BE2C (cell line): ENCODE measurements at regions not wholly inside any gene's neighbourhood (a gene's known extent, or its start where the extent isn't known, plus 50 kb on each side); places are given as distances from the start of the nearest gene placed in this dataset.

Source experiments
- DNase-seq: peaks from one replicate; pipeline ENCODE4 v3.0.0-alpha.2; 2020
- H3K27me3 ChIP-seq: fragments of 250-450 bp; sonication (Bioruptor Pico); 2 replicates; pipeline ENCODE4 v1.5.1; 2020; ENCODE audit warnings: mild to moderate bottlenecking
- H3K36me3 ChIP-seq: fragments of 250-450 bp; sonication (Bioruptor Pico); 2 replicates; pipeline ENCODE4 v1.5.1; 2020; ENCODE audit warnings: mild to moderate bottlenecking
- H3K4me1 ChIP-seq: fragments of 250-450 bp; sonication (Bioruptor Pico); 2 replicates; pipeline ENCODE4 v1.5.1; 2020
- H3K4me3 ChIP-seq: 2 replicates; pipeline ENCODE4 v1.5.1; 2011; ENCODE audit warnings: low read depth, low read length
- H3K9me3 ChIP-seq: fragments of 250-450 bp; sonication (Bioruptor Pico); 2 replicates; pipeline ENCODE4 v1.5.1; 2020
- TF ChIP-seq, protein P1 (sequence below): IDR thresholded peaks from 2 replicates; pipeline ENCODE4 v1.5.1; 2012; ENCODE audit warnings: mild to moderate bottlenecking, low read depth, low read length

DNA sequence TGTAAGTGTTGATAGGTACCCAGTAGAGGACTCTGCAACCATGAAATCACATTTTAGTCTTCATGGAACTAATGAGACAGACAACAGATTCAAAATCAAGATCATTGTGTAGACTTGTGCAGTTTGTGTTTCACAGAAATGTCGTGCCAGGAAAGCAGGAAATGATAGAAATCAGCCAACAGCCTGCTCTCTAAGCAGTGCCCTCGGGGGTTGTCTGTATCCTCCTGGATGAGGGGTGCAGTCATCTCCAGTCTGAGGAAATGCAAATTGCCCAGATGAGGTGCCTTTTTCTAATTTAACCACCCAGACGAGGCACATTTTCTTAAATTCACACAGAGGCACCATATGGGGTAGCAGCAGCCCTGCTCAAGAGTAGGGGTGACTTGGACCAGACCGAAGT lies 663.1 kb downstream of the XIRP2 start:
- Histone ChIP-seq H3K36me3 (no peaks in the 10 kb centered on the region), H3K9me3 (no peaks in the 10 kb centered on the region), H3K4me3 (no peak overlapping the region), H3K27me3 (no peaks in the 10 kb centered on the region), H3K4me1 (no peaks in the 10 kb centered on the region)
- DNase-seq: no peak
- TF ChIP-seq, protein P1, sequence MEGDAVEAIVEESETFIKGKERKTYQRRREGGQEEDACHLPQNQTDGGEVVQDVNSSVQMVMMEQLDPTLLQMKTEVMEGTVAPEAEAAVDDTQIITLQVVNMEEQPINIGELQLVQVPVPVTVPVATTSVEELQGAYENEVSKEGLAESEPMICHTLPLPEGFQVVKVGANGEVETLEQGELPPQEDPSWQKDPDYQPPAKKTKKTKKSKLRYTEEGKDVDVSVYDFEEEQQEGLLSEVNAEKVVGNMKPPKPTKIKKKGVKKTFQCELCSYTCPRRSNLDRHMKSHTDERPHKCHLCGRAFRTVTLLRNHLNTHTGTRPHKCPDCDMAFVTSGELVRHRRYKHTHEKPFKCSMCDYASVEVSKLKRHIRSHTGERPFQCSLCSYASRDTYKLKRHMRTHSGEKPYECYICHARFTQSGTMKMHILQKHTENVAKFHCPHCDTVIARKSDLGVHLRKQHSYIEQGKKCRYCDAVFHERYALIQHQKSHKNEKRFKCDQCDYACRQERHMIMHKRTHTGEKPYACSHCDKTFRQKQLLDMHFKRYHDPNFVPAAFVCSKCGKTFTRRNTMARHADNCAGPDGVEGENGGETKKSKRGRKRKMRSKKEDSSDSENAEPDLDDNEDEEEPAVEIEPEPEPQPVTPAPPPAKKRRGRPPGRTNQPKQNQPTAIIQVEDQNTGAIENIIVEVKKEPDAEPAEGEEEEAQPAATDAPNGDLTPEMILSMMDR: no peak

GRCh38 chr2:167550448-167550847 lies 662.2 kb downstream of the XIRP2 start:
- Histone ChIP-seq H3K27me3 (no peaks in the 10 kb centered on the region), H3K4me1 (no peaks in the 10 kb centered on the region), H3K9me3 (no peaks in the 10 kb centered on the region), H3K4me3 (no peak overlapping the region), H3K36me3 (no peaks in the 10 kb centered on the region)
- no peak for DNase-seq
- TF ChIP-seq, protein P1: peak; percentile 39

DNA sequence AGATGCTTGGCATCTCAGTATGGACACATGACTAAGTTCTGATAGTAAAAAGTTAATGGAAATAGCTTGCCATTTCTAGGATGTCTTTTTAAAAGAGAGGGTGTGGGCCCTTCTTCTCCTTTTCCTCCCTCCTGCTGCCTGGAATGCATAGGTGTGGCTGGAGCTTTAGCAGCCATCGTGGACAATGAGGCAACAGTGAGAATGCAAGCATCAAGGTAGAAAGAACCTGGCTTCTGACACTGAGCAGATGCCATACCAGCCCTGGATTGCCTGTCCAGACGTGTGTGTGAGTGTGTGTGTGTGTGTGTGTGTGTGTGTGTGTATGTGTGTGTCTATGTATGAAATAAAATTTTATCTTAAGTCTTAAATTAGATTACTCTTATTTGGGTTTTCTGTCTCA lies 660.1 kb downstream of the XIRP2 start:
- TF ChIP-seq, protein P1: no peak
- Histone ChIP-seq H3K9me3 (no peaks in the 10 kb centered on the region), H3K4me1 (no peaks in the 10 kb centered on the region), H3K4me3 (no peak overlapping the region), H3K36me3 (no peaks in the 10 kb centered on the region), H3K27me3 (no peaks in the 10 kb centered on the region)
- DNase-seq: no peak

- H3K36me3 ChIP-seq: no peaks in the 10 kb centered on the region
- no peaks in the 10 kb centered on the region for H3K27me3 ChIP-seq
- DNase-seq: no peak
- H3K4me3 ChIP-seq: no peak overlapping the region
- TF ChIP-seq, protein P1: no peak
- H3K9me3 ChIP-seq: no peaks in the 10 kb centered on the region
- no peaks in the 10 kb centered on the region for H3K4me1 ChIP-seq
Measured at GRCh38 chr2:167544602-167545001, 656.3 kb downstream of the XIRP2 start.

DNA sequence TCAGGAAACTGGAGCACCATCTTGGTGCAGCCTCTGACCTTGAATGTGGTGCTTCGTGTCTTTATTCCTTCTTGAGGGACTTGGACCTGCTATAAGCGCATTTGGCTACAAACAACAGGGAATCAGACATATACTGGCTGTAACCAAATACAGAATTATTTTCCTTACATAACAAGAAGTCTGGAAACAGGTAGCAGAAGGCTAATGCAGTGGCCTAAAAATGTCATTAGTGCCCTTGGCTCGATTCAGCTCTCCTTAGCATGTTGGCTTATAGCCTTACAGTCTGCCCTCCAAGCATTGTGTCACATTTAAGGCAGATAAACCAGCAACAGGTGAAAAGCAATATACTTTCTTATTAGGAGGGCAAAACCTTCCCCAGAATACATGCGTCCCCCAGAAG lies 655.4 kb downstream of the XIRP2 start:
- DNase-seq: no peak
- TF ChIP-seq, protein P1: no peak
- H3K36me3 ChIP-seq: no peaks in the 10 kb centered on the region
- no peaks in the 10 kb centered on the region for H3K4me1 ChIP-seq
- no peaks in the 10 kb centered on the region for H3K27me3 ChIP-seq
- no peaks in the 10 kb centered on the region for H3K9me3 ChIP-seq
- no peak overlapping the region for H3K4me3 ChIP-seq

DNA sequence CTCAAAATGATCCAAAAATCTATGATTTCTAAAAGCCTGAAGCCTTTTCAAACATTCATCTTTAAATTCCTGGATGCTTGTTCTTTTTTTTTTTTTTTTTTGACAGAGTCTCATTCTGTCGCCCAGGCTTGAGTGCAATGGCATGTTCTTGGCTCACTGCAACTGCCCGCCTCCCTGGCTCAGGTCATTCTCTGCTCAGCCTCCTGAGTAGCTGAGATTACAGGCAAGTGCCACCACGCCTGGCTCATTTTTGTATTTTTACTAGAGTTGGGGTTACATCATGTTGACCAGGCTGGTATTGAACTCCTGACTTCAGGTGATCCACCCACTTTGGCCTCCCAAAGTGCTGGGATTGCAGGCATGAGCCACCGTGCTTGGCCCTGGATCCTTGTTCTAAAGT lies 649.5 kb downstream of the XIRP2 start:
- Histone ChIP-seq H3K9me3 (no peaks in the 10 kb centered on the region), H3K4me1 (no peaks in the 10 kb centered on the region), H3K4me3 (no peak overlapping the region), H3K36me3 (no peaks in the 10 kb centered on the region), H3K27me3 (no peaks in the 10 kb centered on the region)
- TF ChIP-seq, protein P1: no peak
- DNase-seq: no peak
